Esophagus squamous epithelium (tissue), 5 donors: ENCODE measurements at regions not wholly inside any gene's neighbourhood (a gene's known extent, or its start where the extent isn't known, plus 50 kb on each side); places are given as distances from the start of the nearest gene placed in this dataset.
A peak's percentile ranks its signal among the peaks of the same experiment; 100 is the strongest.

Experiments used
- DNase-seq: peaks from one replicate; lab custom pipeline; 2025; lab: John Stamatoyannopoulos, UW
- H3K27ac ChIP-seq, 4 donors: fragments of 200-600 bp; sonication (generic); one replicate each; pipeline ENCODE4 v1.5.1; 2016 to 2019; ENCODE audit warnings: mild to moderate bottlenecking in 1 of 4
- H3K27me3 ChIP-seq, 4 donors: fragments of 200-600 bp; sonication (generic); 1 replicate in 3 of 4; 2 replicates in 1 of 4; pipeline versions ENCODE4 v1.5.1 to v1.6.0; 2017 to 2021; ENCODE audit warnings: antibody characterized with exemption in 1 of 4
- H3K36me3 ChIP-seq, 3 donors: fragments of 200-600 bp; sonication (generic); one replicate each; pipeline ENCODE4 v1.5.1; 2016 to 2019
- H3K4me1 ChIP-seq, 3 donors: fragments of 200-600 bp; sonication (generic); one replicate each; pipeline ENCODE4 v1.5.1; 2017 to 2019
- H3K4me3 ChIP-seq, 4 donors: fragments of 200-600 bp; sonication (generic); 1 replicate in 3 of 4; 2 replicates in 1 of 4; pipeline ENCODE4 v1.5.1; 2016 to 2019; ENCODE audit warnings: mild to moderate bottlenecking in 2 of 4, moderate library complexity in 1 of 4
- H3K9me3 ChIP-seq, 3 donors: fragments of 200-600 bp; sonication (generic); one replicate each; pipeline ENCODE4 v1.5.1; 2016 to 2019
- CTCF ChIP-seq, 6 experiments: fragments of 450-650 bp in 4 of 6; fragments of 200-600 bp in 2 of 6; sonication (generic) in 2 of 6; IDR thresholded peaks; one replicate each; pipeline ENCODE4 v1.5.1; 2016 to 2019; ENCODE audit warnings: antibody characterized with exemption in 6 of 6, mild to moderate bottlenecking in 4 of 6, moderate library complexity in 4 of 6
- POLR2A ChIP-seq, 4 donors: fragments of 450-650 bp; IDR thresholded peaks; one replicate each; pipeline ENCODE4 v1.6.1; 2017; ENCODE audit warnings: antibody characterized with exemption in 4 of 4, mild to moderate bottlenecking in 4 of 4, moderate library complexity in 3 of 4
- WGBS, 2 donors: methylation state at CpG; one replicate each; pipeline ENCODE4 v1.1.5; 2018; 5-methylcytosine and 5-hydroxymethylcytosine counted together
- intact Hi-C: fragments of 100-400 bp; cut with DNase I; formaldehyde crosslinking; loops from one replicate; pipeline ENCODE4 v1.15.0; 2022
- donor health status: DM: yes; HTN: yes; CAD: no.

GRCh38 chr9:110048403-110048975, 159.5 kb downstream of the C9orf152 start:
- no peaks in the 10 kb centered on the region for H3K36me3 ChIP-seq
- peak overlapping the region; percentile 72 to 91 (median 84) for H3K27ac ChIP-seq
- WGBS, 2 donors: 0 to 2% methylated on average over 6 to 7 of the region's 42 CpGs
- H3K27me3 ChIP-seq: peaks cover 0 to 41% (median 0%) of the 10 kb centered on the region in 4 donors
- peak; percentile 18 for DNase-seq
- H3K4me1 ChIP-seq: peaks cover 13 to 46% (median 28%) of the 10 kb centered on the region in 3 donors
- H3K9me3 ChIP-seq: no peaks in the 10 kb centered on the region
- TF ChIP-seq POLR2A (IDR thresholded peaks at IDR 0.05): peak in 2 of 4 donors; percentile 75 to 87
- no peak for TF ChIP-seq CTCF (IDR thresholded peaks at IDR 0.05)
- intact Hi-C loops: no loop called here
- H3K4me3 ChIP-seq: peak overlapping the region; percentile 45 to 89 (median 73)

- H3K36me3 ChIP-seq: no peaks in the 10 kb centered on the region
- peaks cover 13 to 46% (median 28%) of the 10 kb centered on the region in 3 donors for H3K4me1 ChIP-seq
- H3K9me3 ChIP-seq: no peaks in the 10 kb centered on the region
- intact Hi-C loops: no loop called here
- WGBS, 2 donors: 2 to 3% methylated on average over 13 to 17 of the region's 35 CpGs
- peaks cover 0 to 41% (median 0%) of the 10 kb centered on the region in 4 donors for H3K27me3 ChIP-seq
- no peak for DNase-seq
- H3K27ac ChIP-seq: peak overlapping the region; percentile 72 to 91 (median 84)
- TF ChIP-seq POLR2A (IDR thresholded peaks at IDR 0.05): no peak
- no peak for TF ChIP-seq CTCF (IDR thresholded peaks at IDR 0.05)
- peak overlapping the region; percentile 45 to 89 (median 73) for H3K4me3 ChIP-seq
Measured at GRCh38 chr9:110048976-110049698, 158.8 kb downstream of the C9orf152 start.

GRCh38 chr9:110049699-110050450, 158.1 kb downstream of the C9orf152 start:
- H3K36me3 ChIP-seq: no peaks in the 10 kb centered on the region
- peak overlapping the region; percentile 45 to 89 (median 73) for H3K4me3 ChIP-seq

GRCh38 chr9:110050925-110051355, 157.0 kb downstream of the C9orf152 start:
- Histone ChIP-seq H3K4me1 (peaks cover 13 to 46% (median 28%) of the 10 kb centered on the region in 3 donors), H3K36me3 (no peaks in the 10 kb centered on the region), H3K9me3 (no peaks in the 10 kb centered on the region), H3K4me3 (peak overlapping the region in 3 of 4 donors; percentile 70 to 89 (median 76)), H3K27ac (peak overlapping the region in 3 of 4 donors; percentile 83 to 91 (median 86)), H3K27me3 (peaks cover 0 to 41% (median 0%) of the 10 kb centered on the region in 4 donors)
- intact Hi-C loops: no loop called here
- DNase-seq: no peak
- TF ChIP-seq CTCF (IDR thresholded peaks at IDR 0.05) (no peak), POLR2A (IDR thresholded peaks at IDR 0.05) (no peak)
- WGBS, 2 donors: 0 to 4% methylated on average over 1 of the region's 1 CpG

More at GRCh38 chr9:110049699-110050450, 158.1 kb downstream of the C9orf152 start:
- DNase-seq: no peak
- Histone ChIP-seq H3K27ac (peak overlapping the region; percentile 72 to 91 (median 84)), H3K27me3 (peaks cover 0 to 41% (median 0%) of the 10 kb centered on the region in 4 donors), H3K9me3 (no peaks in the 10 kb centered on the region), H3K4me1 (peaks cover 13 to 46% (median 28%) of the 10 kb centered on the region in 3 donors)
- 6 to 7% methylated on average over 24 to 26 of the region's 26 CpGs for WGBS, 2 donors
- intact Hi-C loops: no loop called here
- TF ChIP-seq POLR2A (IDR thresholded peaks at IDR 0.05): no peak
- no peak for TF ChIP-seq CTCF (IDR thresholded peaks at IDR 0.05)
